ENCODE measurements at regions not wholly inside any gene's neighbourhood (a gene's known extent, or its start where the extent isn't known, plus 50 kb on each side); places are given as distances from the start of the nearest gene placed in this dataset.

GRCh38 chr15:70576276-70576675 is 187.1 kb downstream of the UACA start:
- Histone ChIP-seq H3K14ac (ENCODE audit: insufficient read depth, low read length) (no peak overlapping the region), H2BK5ac (ENCODE audit: insufficient read length, low read length) (no peak overlapping the region), H4K91ac (ENCODE audit: insufficient read length, low read depth, low read length) (no peak overlapping the region), H2AFZ (ENCODE audit: low read length) (no peak overlapping the region), H3K9me3 (ENCODE audit: control insufficient read depth, low read depth, low read length) (no peaks in the 10 kb centered on the region), H4K20me1 (ENCODE audit: control insufficient read depth, insufficient read depth, insufficient read length) (no peaks in the 10 kb centered on the region), H3K23me2 (ENCODE audit: insufficient read length, low read depth, low read length, poor library complexity, severe bottlenecking) (no peaks in the 10 kb centered on the region), H3T11ph (ENCODE audit: low read length) (no peak overlapping the region), H3K18ac (ENCODE audit: insufficient read length, low read depth, low read length) (no peak overlapping the region), H3K79me2 (ENCODE audit: insufficient read depth, low read length) (no peaks in the 10 kb centered on the region), H3K9ac (ENCODE audit: extremely low read depth, insufficient read length, low read length) (no peak overlapping the region), H2AK5ac (ENCODE audit: insufficient read length, low read length) (no peak overlapping the region), H3K27me3 (ENCODE audit: insufficient read depth, low read length) (no peaks in the 10 kb centered on the region), H3K23ac (ENCODE audit: insufficient read length, low read depth, low read length) (no peak overlapping the region), H3K27ac (ENCODE audit: insufficient read length, low read depth, low read length) (no peak overlapping the region), H2BK15ac (ENCODE audit: low read depth, low read length) (no peak overlapping the region), H3K79me1 (ENCODE audit: insufficient read depth, low read depth, low read length, poor library complexity, severe bottlenecking) (no peaks in the 10 kb centered on the region), H4K5ac (ENCODE audit: insufficient read length, low read depth, low read length) (no peak overlapping the region), H2BK12ac (ENCODE audit: insufficient read length, low read depth, low read length) (no peak overlapping the region), H2BK120ac (ENCODE audit: low read depth, low read length, poor library complexity, severe bottlenecking) (no peak overlapping the region), H3K4me2 (ENCODE audit: insufficient read depth, insufficient read length, low read length) (no peak overlapping the region), H4K8ac (replicated peaks; ENCODE audit: insufficient read length, low read depth, low read length) (no peak overlapping the region), H3K4me1 (ENCODE audit: insufficient read depth, low read length) (no peaks in the 10 kb centered on the region; the same call in 1 of the 2 replicates), H2BK20ac (ENCODE audit: low read depth, low read length, poor library complexity, severe bottlenecking) (no peak overlapping the region), H3K4ac (ENCODE audit: low read depth, low read length) (no peak overlapping the region), H3K56ac (ENCODE audit: insufficient read length, low read depth, low read length) (no peak overlapping the region)
- WGBS (ENCODE audit: extremely low coverage, insufficient read length, low lambda C conversion rate) = no CpG with 5 or more reads among the region's 3 CpGs
- no peak overlapping the region for H3K27ac Mint-ChIP-seq
- peaks cover 0 to 15% (median 11%) of the 10 kb centered on the region in 3 experiments; a peak in 5 of 7 replicates for H3K36me3 Mint-ChIP-seq (ENCODE audit: insufficient read depth in 1 of 3, low read depth in 3 of 3)
- H3K4me3 Mint-ChIP-seq = no peak overlapping the region
- peaks cover 12 to 15% of the 10 kb centered on the region in 2 experiments for H3K9me3 Mint-ChIP-seq
- no peak for DNase-seq
- TF ChIP-seq CTCF (conservative IDR thresholded peaks at IDR 0.05) = no peak
- H3K4me1 Mint-ChIP-seq = peaks cover 15 to 23% of the 10 kb centered on the region in 2 experiments
- H3K27me3 Mint-ChIP-seq (ENCODE audit: low read depth) = peaks cover 11% of the 10 kb centered on the region
